ENCODE measurements at regions not wholly inside any gene's neighbourhood (a gene's known extent, or its start where the extent isn't known, plus 50 kb on each side); places are given as distances from the start of the nearest gene placed in this dataset.

DNA sequence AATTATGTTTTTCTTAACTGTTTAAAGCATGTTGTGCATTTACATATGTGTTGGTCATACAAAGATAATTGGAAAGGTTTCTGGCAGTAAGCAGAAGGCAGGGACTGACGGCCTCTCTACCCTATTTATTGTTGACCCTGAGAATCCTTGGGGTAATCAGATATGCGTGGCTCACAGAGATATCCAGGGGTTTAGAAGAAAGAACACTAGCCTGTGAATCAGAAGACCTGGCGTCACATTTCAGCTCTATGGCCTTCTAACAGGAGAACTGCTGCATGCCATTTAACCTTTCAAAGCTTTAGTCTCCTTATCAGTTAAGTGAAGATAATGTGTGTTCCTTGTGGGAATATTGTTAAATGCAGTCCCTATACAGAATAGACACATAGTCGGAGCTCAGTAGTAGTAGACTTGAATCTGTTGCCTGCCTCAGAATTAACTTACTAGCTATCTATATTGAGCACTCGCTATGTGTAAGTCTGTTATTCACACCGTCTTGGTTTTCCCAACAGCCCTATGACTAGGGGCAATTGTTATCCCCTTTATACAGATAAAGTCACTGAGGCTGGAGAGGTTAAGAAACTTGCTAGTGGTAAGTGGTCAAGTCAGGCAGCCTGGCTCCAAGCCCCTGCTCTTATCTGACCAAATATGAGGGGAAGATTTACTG is 129.6 kb upstream of the ANKRD1 start:
- no peak overlapping the region for H3K4me3 ChIP-seq (ENCODE audit: low read depth, low read length)
- TF ChIP-seq, protein P1, sequence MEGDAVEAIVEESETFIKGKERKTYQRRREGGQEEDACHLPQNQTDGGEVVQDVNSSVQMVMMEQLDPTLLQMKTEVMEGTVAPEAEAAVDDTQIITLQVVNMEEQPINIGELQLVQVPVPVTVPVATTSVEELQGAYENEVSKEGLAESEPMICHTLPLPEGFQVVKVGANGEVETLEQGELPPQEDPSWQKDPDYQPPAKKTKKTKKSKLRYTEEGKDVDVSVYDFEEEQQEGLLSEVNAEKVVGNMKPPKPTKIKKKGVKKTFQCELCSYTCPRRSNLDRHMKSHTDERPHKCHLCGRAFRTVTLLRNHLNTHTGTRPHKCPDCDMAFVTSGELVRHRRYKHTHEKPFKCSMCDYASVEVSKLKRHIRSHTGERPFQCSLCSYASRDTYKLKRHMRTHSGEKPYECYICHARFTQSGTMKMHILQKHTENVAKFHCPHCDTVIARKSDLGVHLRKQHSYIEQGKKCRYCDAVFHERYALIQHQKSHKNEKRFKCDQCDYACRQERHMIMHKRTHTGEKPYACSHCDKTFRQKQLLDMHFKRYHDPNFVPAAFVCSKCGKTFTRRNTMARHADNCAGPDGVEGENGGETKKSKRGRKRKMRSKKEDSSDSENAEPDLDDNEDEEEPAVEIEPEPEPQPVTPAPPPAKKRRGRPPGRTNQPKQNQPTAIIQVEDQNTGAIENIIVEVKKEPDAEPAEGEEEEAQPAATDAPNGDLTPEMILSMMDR (IDR thresholded peaks at IDR 0.05; ENCODE audit: low read depth, low read length, missing control alignments), result no peak
- DNase-seq (ENCODE audit: low read depth), result no peak
- in situ Hi-C loops (cut with HindIII; ENCODE audit: low sequenced_read_pairs), result no loop called here

DNA sequence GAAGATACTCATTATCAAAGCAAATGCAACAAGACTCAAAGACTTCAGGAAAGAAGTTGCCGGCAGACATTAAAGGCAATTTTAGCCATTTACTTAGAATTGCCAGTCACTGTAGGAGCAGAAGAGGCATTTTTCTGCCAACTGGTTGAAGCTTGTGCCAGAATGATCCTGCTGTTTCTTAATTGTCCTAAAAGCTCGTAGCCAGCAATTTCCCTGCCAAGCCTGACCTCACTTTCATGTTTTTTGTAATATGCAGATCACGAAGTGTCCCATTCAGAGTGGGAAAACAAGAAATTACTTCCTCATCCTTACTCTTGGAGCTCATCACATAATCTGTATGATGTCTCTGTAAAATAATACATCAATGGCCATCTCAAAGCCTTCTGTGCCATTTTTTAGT is 130.9 kb upstream of the ANKRD1 start:
- peak; percentile 85 for DNase-seq (ENCODE audit: low read depth)
- in situ Hi-C loops (cut with HindIII; ENCODE audit: low sequenced_read_pairs), result no loop called here
- H3K4me3 ChIP-seq (ENCODE audit: low read depth, low read length), result no peak overlapping the region
- TF ChIP-seq, protein P1 (IDR thresholded peaks at IDR 0.05; ENCODE audit: low read depth, low read length, missing control alignments), result no peak

DNA sequence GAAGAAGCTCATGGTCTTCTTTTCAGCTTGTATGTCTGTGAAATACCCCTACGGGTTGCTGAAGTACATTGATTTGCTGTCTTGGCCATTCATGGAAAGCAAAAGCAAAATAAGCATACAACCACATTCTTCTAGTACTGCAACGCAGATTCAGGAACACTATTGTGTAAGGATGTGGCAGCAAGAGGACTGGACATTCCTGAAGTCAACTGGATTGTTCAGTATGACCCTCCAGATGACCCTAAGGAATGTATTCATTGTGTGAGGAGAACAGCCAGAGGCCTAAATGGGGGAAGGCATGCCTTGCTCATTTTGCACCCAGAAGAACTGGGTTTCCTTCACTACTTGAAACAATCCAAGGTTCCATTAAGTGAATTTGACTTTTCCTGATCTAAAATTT is 133.4 kb upstream of the ANKRD1 start:
- TF ChIP-seq, protein P1 (IDR thresholded peaks at IDR 0.05; ENCODE audit: low read depth, low read length, missing control alignments), result no peak
- in situ Hi-C loops (cut with HindIII; ENCODE audit: low sequenced_read_pairs), result no loop called here

GRCh38 chr10:91061187-91061586 is 140.3 kb upstream of the ANKRD1 start:
- TF ChIP-seq, protein P1 (IDR thresholded peaks at IDR 0.05; ENCODE audit: low read depth, low read length, missing control alignments), result no peak
- DNase-seq (ENCODE audit: low read depth), result no peak
- in situ Hi-C loops (cut with HindIII; ENCODE audit: low sequenced_read_pairs), result no loop called here
- H3K4me3 ChIP-seq (ENCODE audit: low read depth, low read length), result no peak overlapping the region

More for the DNA sequence above, 133.4 kb upstream of the ANKRD1 start:
- DNase-seq (ENCODE audit: low read depth), result peak; percentile 55
- H3K4me3 ChIP-seq (ENCODE audit: low read depth, low read length), result no peak overlapping the region

DNA sequence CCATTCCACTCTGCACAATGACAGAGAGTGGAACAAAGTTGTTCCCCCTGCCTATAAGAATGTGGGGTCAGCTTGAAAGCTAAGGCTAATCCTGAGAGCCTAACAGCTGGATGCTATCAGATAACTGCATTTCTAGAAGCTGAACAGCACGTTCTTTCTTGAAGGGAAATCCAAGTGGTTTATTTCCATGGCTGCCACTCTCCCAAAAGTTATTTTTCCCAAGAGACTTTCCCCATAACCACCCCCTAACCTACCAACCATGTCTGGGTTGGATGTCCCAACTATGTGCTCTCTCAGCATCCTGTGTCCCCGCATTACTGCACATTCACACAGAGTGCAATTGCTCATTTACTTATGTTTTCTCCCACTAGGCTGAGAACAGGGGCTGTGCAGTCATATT is 140.7 kb upstream of the ANKRD1 start:
- DNase-seq (ENCODE audit: low read depth), result no peak
- in situ Hi-C loops (cut with HindIII; ENCODE audit: low sequenced_read_pairs), result no loop called here
- TF ChIP-seq, protein P1 (IDR thresholded peaks at IDR 0.05; ENCODE audit: low read depth, low read length, missing control alignments), result no peak
- no peak overlapping the region for H3K4me3 ChIP-seq (ENCODE audit: low read depth, low read length)

DNA sequence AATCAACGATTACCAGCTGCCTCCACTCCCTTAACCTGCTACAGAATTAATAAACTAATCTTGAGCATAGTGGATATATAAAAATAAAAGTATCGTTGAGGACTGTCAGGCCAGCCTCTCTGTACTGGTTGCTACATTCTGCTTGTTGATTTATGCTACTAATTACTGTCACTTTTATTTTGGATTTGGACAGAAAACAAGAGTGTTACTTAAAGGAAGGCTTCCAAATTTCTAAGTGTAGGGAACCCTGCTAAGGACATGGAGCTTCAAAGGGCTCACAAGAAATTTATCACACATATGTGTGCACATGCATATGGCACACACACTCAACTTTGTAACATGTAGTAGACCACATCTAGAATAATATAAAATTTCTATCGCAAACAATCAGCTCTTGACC is 141.2 kb upstream of the ANKRD1 start:
- in situ Hi-C loops (cut with HindIII; ENCODE audit: low sequenced_read_pairs), result no loop called here
- TF ChIP-seq, protein P1 (IDR thresholded peaks at IDR 0.05; ENCODE audit: low read depth, low read length, missing control alignments), result no peak
- no peak overlapping the region for H3K4me3 ChIP-seq (ENCODE audit: low read depth, low read length)

More for the DNA sequence above, 141.2 kb upstream of the ANKRD1 start:
- no peak for DNase-seq (ENCODE audit: low read depth)

All from astrocyte of the cerebellum (primary cell).